Endothelial cell of umbilical vein (primary cell): ENCODE measurements at regions not wholly inside any gene's neighbourhood (a gene's known extent, or its start where the extent isn't known, plus 50 kb on each side); places are given as distances from the start of the nearest gene placed in this dataset.

Source experiments
- BruUV-seq: library from RNA; stranded (reverse); fragments of 400-500 nt; replicated peaks from 2 replicates; lab custom pipeline; 2021; lab: Mats Ljungman, UMichigan
- CTCF ChIA-PET: fragments of 300-600, 350-600 bp; sonication (Branson Sonifier 250); formaldehyde crosslinking; loops from one replicate; lab custom pipeline; 2021; ENCODE audit warnings: antibody characterized with exemption, inconsistent platforms; lab: Charles Lee
- POLR2A ChIA-PET: fragments of 300-600, 350-600 bp; sonication (Branson Sonifier 250); formaldehyde crosslinking; loops from one replicate; lab custom pipeline; 2021; ENCODE audit warnings: antibody characterized with exemption, inconsistent platforms; lab: Charles Lee
- DNase-seq: peaks from one replicate; pipeline ENCODE4 v3.0.0-alpha.2; 2011; ENCODE audit warnings: low read depth, low spot score
- FAIRE-seq: peaks from 2 replicates; lab custom pipeline; 2011; peaks lifted over from hg19 to GRCh38; lab: Jason Lieb, UNC
- H2AFZ ChIP-seq: 2 replicates; pipeline ENCODE4 v1.6.0; 2012; ENCODE audit warnings: low read depth, low read length, control low read depth, inconsistent platforms
- H3K27ac ChIP-seq: 2 replicates; pipeline ENCODE4 v1.5.1; 2011; ENCODE audit warnings: low read depth, mild to moderate bottlenecking, control low read depth, low read length, moderate library complexity; ENCODE audit not compliant: insufficient read depth
- H3K27me3 ChIP-seq, 2 experiments: 2 replicates each; pipeline versions ENCODE4 v1.6.0 to v1.6.1; 2011; ENCODE audit warnings: low read length in 2 of 2, mixed read lengths in 1 of 2; ENCODE audit not compliant: control insufficient read depth in 2 of 2, insufficient read depth in 2 of 2
- H3K36me3 ChIP-seq, 2 experiments: 2 replicates in 1 of 2; 3 replicates in 1 of 2; pipeline ENCODE4 v1.5.1; 2011; ENCODE audit warnings: low read length in 2 of 2, mild to moderate bottlenecking in 1 of 2, moderate library complexity in 1 of 2; ENCODE audit not compliant: control insufficient read depth in 2 of 2, insufficient read depth in 2 of 2; ENCODE audit errors: extremely low read depth in 1 of 2
- H3K4me1 ChIP-seq: 3 replicates; pipeline ENCODE4 v1.5.1; 2011; ENCODE audit warnings: mild to moderate bottlenecking, low read length; ENCODE audit not compliant: control insufficient read depth, insufficient read depth; ENCODE audit errors: extremely low read depth
- H3K4me2 ChIP-seq: 2 replicates; pipeline ENCODE4 v1.6.1; 2011; ENCODE audit warnings: low read length, control low read depth, mixed read lengths; ENCODE audit not compliant: insufficient read depth
- H3K4me3 ChIP-seq, 3 experiments: fragments of 200-600 bp in 1 of 3; sonication (generic), shearing (Covaris generic) in 1 of 3; replicated peaks in 1 of 3; 2 replicates each; pipeline ENCODE4 v1.5.1; 2011 to 2016; ENCODE audit warnings: control low read depth in 3 of 3, low read length in 3 of 3, mild to moderate bottlenecking in 2 of 3, inconsistent platforms in 1 of 3, low read depth in 1 of 3, moderate library complexity in 1 of 3; ENCODE audit not compliant: insufficient read depth in 1 of 3
- H3K79me2 ChIP-seq: 2 replicates; pipeline ENCODE4 v1.6.0; 2012; ENCODE audit warnings: low read length, inconsistent platforms; ENCODE audit not compliant: control insufficient read depth, insufficient read depth
- H3K9ac ChIP-seq: replicated peaks from 2 replicates; pipeline ENCODE3; 2011; ENCODE audit warnings: low read length, control low read depth; ENCODE audit not compliant: insufficient read depth; ENCODE audit errors: extremely low read depth
- H3K9me1 ChIP-seq: replicated peaks from 3 replicates; pipeline ENCODE4 v1.6.0; 2011; ENCODE audit warnings: mild to moderate bottlenecking, low read length; ENCODE audit not compliant: control insufficient read depth, insufficient read depth; ENCODE audit errors: extremely low read depth
- H3K9me3 ChIP-seq: replicated peaks from 2 replicates; pipeline ENCODE4 v1.5.1; 2012; ENCODE audit warnings: low read length, inconsistent platforms; ENCODE audit not compliant: control insufficient read depth, insufficient read depth
- H4K20me1 ChIP-seq: replicated peaks from 2 replicates; pipeline ENCODE3; 2011; ENCODE audit warnings: mild to moderate bottlenecking, low read length; ENCODE audit not compliant: control insufficient read depth, insufficient read depth; ENCODE audit errors: extremely low read depth
- EZH2 ChIP-seq: IDR thresholded peaks from 2 replicates; pipeline ENCODE4 v1.6.1; 2012; ENCODE audit warnings: borderline replicate concordance, low read depth, mild to moderate bottlenecking, moderate library complexity, low read length, inconsistent platforms; ENCODE audit not compliant: severe bottlenecking
- FOS ChIP-seq: IDR thresholded peaks from 2 replicates; pipeline ENCODE4 v1.6.1; 2011; ENCODE audit warnings: mild to moderate bottlenecking, low read length, moderate library complexity, borderline replicate concordance; ENCODE audit not compliant: insufficient read depth
- GATA2 ChIP-seq: IDR thresholded peaks from 2 replicates; pipeline ENCODE4 v1.7.0; 2011; ENCODE audit warnings: low read depth, mild to moderate bottlenecking, moderate library complexity, mixed read lengths, low read length; ENCODE audit not compliant: insufficient read length, insufficient read depth
- JUN ChIP-seq: IDR thresholded peaks from 2 replicates; pipeline ENCODE4 v1.6.1; 2011; ENCODE audit warnings: borderline replicate concordance, low read depth; ENCODE audit not compliant: insufficient read length, insufficient read depth
- MAX ChIP-seq: IDR thresholded peaks from 2 replicates; pipeline ENCODE4 v1.6.1; 2011; ENCODE audit not compliant: insufficient read depth, insufficient read length
- MYC ChIP-seq: IDR thresholded peaks from one replicate; pipeline ENCODE4 v1.6.1; 2011; ENCODE audit warnings: mild to moderate bottlenecking, low read depth, low read length
- POLR2A ChIP-seq: IDR thresholded peaks from 2 replicates; pipeline ENCODE4 v1.6.1; 2012; ENCODE audit warnings: low read depth, mild to moderate bottlenecking, control low read depth, low read length
- POLR2AphosphoS5 ChIP-seq: IDR thresholded peaks from 2 replicates; pipeline ENCODE4 v1.6.1; 2012; ENCODE audit warnings: low read depth, mild to moderate bottlenecking, control low read depth, low read length, moderate library complexity; ENCODE audit not compliant: insufficient read depth
- dilution Hi-C: fragments of 300-500 bp; cut with MboI; formaldehyde crosslinking; loops from one replicate; pipeline ENCODE4 v1.15.0; 2019; ENCODE audit warnings: low sequenced_read_pairs; ENCODE audit not compliant: extremely low pct_ligation_motif_present
- intact Hi-C: fragments of 100-400 bp; cut with micrococcal nuclease; formaldehyde crosslinking; loops from one replicate; pipeline ENCODE4 v1.10.0; 2022
- TF ChIP-seq, protein P1 (sequence below), 2 donors: IDR thresholded peaks; 1 replicate in 1 of 2; 2 replicates in 1 of 2; pipeline ENCODE4 v1.5.1; 2011; ENCODE audit warnings: low read length in 2 of 2, mild to moderate bottlenecking in 2 of 2, moderate library complexity in 2 of 2, control low read depth in 1 of 2, inconsistent platforms in 1 of 2, low read depth in 1 of 2; ENCODE audit not compliant: insufficient read depth in 1 of 2; ENCODE audit errors: extremely low read depth in 1 of 2

GRCh38 chr2:2701176-2701781 lies 370.2 kb upstream of the MYT1L start:
- Histone ChIP-seq H3K27me3 (no peaks in the 10 kb centered on the region), H3K4me2 (no peak overlapping the region), H2AFZ (no peak overlapping the region), H4K20me1 (no peaks in the 10 kb centered on the region), H3K9me3 (peaks cover 8% of the 10 kb centered on the region), H3K9me1 (no peaks in the 10 kb centered on the region), H3K36me3 (no peaks in the 10 kb centered on the region), H3K4me1 (no peaks in the 10 kb centered on the region), H3K4me3 (no peak overlapping the region), H3K79me2 (no peaks in the 10 kb centered on the region), H3K27ac (no peak overlapping the region), H3K9ac (no peak overlapping the region)
- DNase-seq: no peak
- intact Hi-C loops (no loop called here), dilution Hi-C loops (no loop called here)
- no peak for FAIRE-seq
- CTCF ChIA-PET: no interaction called here
- no TSS peak for BruUV-seq
- TF ChIP-seq FOS (no peak), POLR2AphosphoS5 (no peak), EZH2 (no peak), GATA2 (no peak), JUN (no peak), MAX (no peak), POLR2A (no peak), MYC (no peak)
- TF ChIP-seq, protein P1, sequence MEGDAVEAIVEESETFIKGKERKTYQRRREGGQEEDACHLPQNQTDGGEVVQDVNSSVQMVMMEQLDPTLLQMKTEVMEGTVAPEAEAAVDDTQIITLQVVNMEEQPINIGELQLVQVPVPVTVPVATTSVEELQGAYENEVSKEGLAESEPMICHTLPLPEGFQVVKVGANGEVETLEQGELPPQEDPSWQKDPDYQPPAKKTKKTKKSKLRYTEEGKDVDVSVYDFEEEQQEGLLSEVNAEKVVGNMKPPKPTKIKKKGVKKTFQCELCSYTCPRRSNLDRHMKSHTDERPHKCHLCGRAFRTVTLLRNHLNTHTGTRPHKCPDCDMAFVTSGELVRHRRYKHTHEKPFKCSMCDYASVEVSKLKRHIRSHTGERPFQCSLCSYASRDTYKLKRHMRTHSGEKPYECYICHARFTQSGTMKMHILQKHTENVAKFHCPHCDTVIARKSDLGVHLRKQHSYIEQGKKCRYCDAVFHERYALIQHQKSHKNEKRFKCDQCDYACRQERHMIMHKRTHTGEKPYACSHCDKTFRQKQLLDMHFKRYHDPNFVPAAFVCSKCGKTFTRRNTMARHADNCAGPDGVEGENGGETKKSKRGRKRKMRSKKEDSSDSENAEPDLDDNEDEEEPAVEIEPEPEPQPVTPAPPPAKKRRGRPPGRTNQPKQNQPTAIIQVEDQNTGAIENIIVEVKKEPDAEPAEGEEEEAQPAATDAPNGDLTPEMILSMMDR (IDR thresholded peaks at IDR 0.05; ENCODE audit: extremely low read depth in 1 of 2, insufficient read depth in 1 of 2, low read depth in 1 of 2, low read length in 2 of 2): no peak
- POLR2A ChIA-PET: no interaction called here
